Stimulated activated CD4-positive, alpha-beta T cell treated with anti-CD3 and anti-CD28 coated beads, Interleukin-1b, Interleukin-23, amount 100 ng/mL, for 48 hours (primary cell): ENCODE measurements at regions not wholly inside any gene's neighbourhood (a gene's known extent, or its start where the extent isn't known, plus 50 kb on each side); places are given as distances from the start of the nearest gene placed in this dataset.

Experiments
- DNase-seq: peaks from one replicate; pipeline ENCODE4 v3.0.0-alpha.2; 2020

- DNase-seq = no peak
Observed at GRCh38 chr22:18731075-18731666, 119.5 kb upstream of the RIMBP3 start.

- DNase-seq = peak; percentile 74
Observed at GRCh38 chr22:18730410-18730809, 118.7 kb upstream of the RIMBP3 start.
